A172 (cell line): ENCODE measurements at regions not wholly inside any gene's neighbourhood (a gene's known extent, or its start where the extent isn't known, plus 50 kb on each side); places are given as distances from the start of the nearest gene placed in this dataset.
"Not testable (repeated sequence)": the region's sequence is repeated elsewhere in the genome, so short reads cannot be mapped to it uniquely, and the experiment has no call there.

Experiments used
- DNase-seq: peaks from one replicate; pipeline ENCODE4 v3.0.0-alpha.2; 2015; ENCODE audit warnings: low spot score

- no peak for DNase-seq
Observed at GRCh38 chr6:11961923-11962322, 50.2 kb upstream of the HIVEP1 start.

- no peak for DNase-seq
Observed at GRCh38 chr6:11960909-11961779, 51.0 kb upstream of the HIVEP1 start.

- DNase-seq: no peak
Observed at GRCh38 chr6:11956781-11957180, 55.3 kb upstream of the HIVEP1 start.

- no peak for DNase-seq
Observed at GRCh38 chr6:11953641-11954040, 58.5 kb upstream of the HIVEP1 start.

GRCh38 chr6:11952316-11952715, 59.8 kb upstream of the HIVEP1 start:
- no peak for DNase-seq

GRCh38 chr6:11951868-11952267, 60.2 kb upstream of the HIVEP1 start:
- DNase-seq: no peak

- DNase-seq: no peak
Observed at GRCh38 chr6:11950109-11950508, 62.0 kb upstream of the HIVEP1 start.

GRCh38 chr6:11947575-11947974, 64.5 kb upstream of the HIVEP1 start:
- DNase-seq: no peak

GRCh38 chr6:11947063-11947462, 65.0 kb upstream of the HIVEP1 start:
- DNase-seq: no peak

GRCh38 chr6:11944111-11944510, 68.0 kb upstream of the HIVEP1 start:
- DNase-seq: no peak

GRCh38 chr6:11943060-11943459, 69.1 kb upstream of the HIVEP1 start:
- no peak for DNase-seq

- DNase-seq: no peak
Observed at GRCh38 chr6:11942185-11942864, 69.8 kb upstream of the HIVEP1 start.

GRCh38 chr6:11940532-11941166, 71.5 kb upstream of the HIVEP1 start:
- DNase-seq: not testable (repeated sequence)

- DNase-seq: no peak
Observed at GRCh38 chr6:11938285-11938890, 73.7 kb upstream of the HIVEP1 start.

- DNase-seq: no peak
Observed at GRCh38 chr6:11934638-11935037, 77.5 kb upstream of the HIVEP1 start.

GRCh38 chr6:11932892-11933291, 79.2 kb upstream of the HIVEP1 start:
- DNase-seq: not testable (repeated sequence)

- DNase-seq: no peak
Observed at GRCh38 chr6:11931296-11932035, 80.6 kb upstream of the HIVEP1 start.

GRCh38 chr6:11930834-11931233, 81.3 kb upstream of the HIVEP1 start:
- DNase-seq: not testable (repeated sequence)

- DNase-seq: no peak
Observed at GRCh38 chr6:11930240-11930639, 81.9 kb upstream of the HIVEP1 start.

GRCh38 chr6:11929241-11929835, 82.8 kb upstream of the HIVEP1 start:
- no peak for DNase-seq
